Muscle of leg (tissue), 3 donors: ENCODE measurements at regions not wholly inside any gene's neighbourhood (a gene's known extent, or its start where the extent isn't known, plus 50 kb on each side); places are given as distances from the start of the nearest gene placed in this dataset.
A peak's percentile ranks its signal among the peaks of the same experiment; 100 is the strongest.

Experiments used
- DNase-seq: peaks from one replicate; pipeline ENCODE4 v3.0.0; 2013
- H3K27ac ChIP-seq: one replicate; pipeline ENCODE4 v1.5.1; 2013; ENCODE audit warnings: mild to moderate bottlenecking, low read length, control low read depth
- H3K27me3 ChIP-seq: one replicate; pipeline ENCODE4 v1.6.1; 2013; ENCODE audit warnings: low read length; ENCODE audit not compliant: control insufficient read depth, insufficient read depth
- H3K36me3 ChIP-seq: one replicate; pipeline ENCODE4 v1.6.1; 2013; ENCODE audit warnings: low read length; ENCODE audit not compliant: control insufficient read depth, insufficient read depth
- H3K4me1 ChIP-seq: one replicate; pipeline ENCODE4 v1.6.1; 2013; ENCODE audit warnings: low read length; ENCODE audit not compliant: control insufficient read depth, insufficient read depth
- H3K4me3 ChIP-seq: one replicate; pipeline ENCODE4 v1.5.1; 2013; ENCODE audit warnings: low read length, control low read depth
- H3K9me3 ChIP-seq: replicated peaks from 2 replicates; pipeline ENCODE4 v1.6.1; 2013; ENCODE audit warnings: low read depth, low read length; ENCODE audit not compliant: control insufficient read depth
- WGBS: methylation state at CpG from one replicate; pipeline ENCODE4 v1.1.5; 2013; ENCODE audit warnings: missing lambda C conversion rate; ENCODE audit not compliant: insufficient coverage; 5-methylcytosine and 5-hydroxymethylcytosine counted together

DNA sequence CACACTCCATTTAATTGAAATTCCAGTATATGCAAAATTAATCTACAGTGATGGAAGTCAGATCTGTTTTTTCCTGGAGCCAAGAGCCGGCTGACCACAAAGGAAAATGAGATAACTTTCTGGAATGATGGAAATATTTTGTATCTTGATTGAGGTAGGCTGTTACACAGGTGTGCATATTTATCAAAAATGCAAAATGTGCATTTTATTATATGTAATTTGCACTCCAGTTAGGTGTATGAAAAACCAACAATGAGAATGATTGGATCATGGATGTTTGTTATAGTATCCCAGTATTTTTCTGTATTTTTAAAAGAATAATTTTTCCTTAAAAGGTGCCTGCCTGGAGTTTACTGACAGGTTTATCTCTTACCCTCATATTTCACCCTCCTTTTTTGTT is 242.0 kb upstream of the JAG1 start:
- DNase-seq: no peak
- H3K4me1 ChIP-seq: peaks cover 1% of the 10 kb centered on the region
- H3K4me3 ChIP-seq: no peak overlapping the region
- no peaks in the 10 kb centered on the region for H3K36me3 ChIP-seq
- WGBS: no CpG with 5 or more reads among the region's 1 CpG
- H3K9me3 ChIP-seq: no peaks in the 10 kb centered on the region
- H3K27me3 ChIP-seq: no peaks in the 10 kb centered on the region
- no peak overlapping the region for H3K27ac ChIP-seq

DNA sequence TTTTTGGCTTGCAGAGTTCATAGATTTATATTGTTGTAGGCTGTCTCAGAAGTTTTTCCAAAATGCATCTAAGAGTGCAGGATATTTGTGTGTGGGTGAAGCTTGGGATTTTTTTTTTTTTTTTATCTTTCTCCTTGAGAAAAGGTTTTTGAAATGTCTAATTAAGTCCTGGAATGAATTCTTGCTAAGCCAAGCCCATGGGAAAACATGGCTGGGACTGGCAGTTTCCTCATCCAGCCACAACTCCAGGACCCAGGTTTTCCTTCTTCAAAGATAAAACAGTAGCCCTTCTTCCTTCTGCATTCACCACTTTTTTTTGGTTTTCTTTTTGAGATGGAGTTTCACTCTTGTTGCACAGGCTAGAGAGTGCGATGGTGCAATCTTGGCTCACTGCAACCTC is 242.5 kb upstream of the JAG1 start:
- Histone ChIP-seq H3K4me3 (no peak overlapping the region), H3K27me3 (no peaks in the 10 kb centered on the region), H3K36me3 (no peaks in the 10 kb centered on the region), H3K9me3 (no peaks in the 10 kb centered on the region), H3K27ac (no peak overlapping the region), H3K4me1 (no peaks in the 10 kb centered on the region)
- peak; percentile 20 for DNase-seq
- 100% methylated on average over 1 of the region's 1 CpG for WGBS

- WGBS: 100% methylated on average over 2 of the region's 5 CpGs
- no peaks in the 10 kb centered on the region for H3K27me3 ChIP-seq
Measured at GRCh38 chr20:10917826-10918225, 244.0 kb upstream of the JAG1 start.

GRCh38 chr20:10919396-10920140 is 245.8 kb upstream of the JAG1 start:
- H3K4me1 ChIP-seq: peaks cover 6% of the 10 kb centered on the region
- H3K27me3 ChIP-seq: no peaks in the 10 kb centered on the region
- no peak overlapping the region for H3K27ac ChIP-seq
- peak; percentile 19 for DNase-seq
- no peak overlapping the region for H3K4me3 ChIP-seq
- 53% methylated on average over 3 of the region's 6 CpGs for WGBS
- H3K9me3 ChIP-seq: no peaks in the 10 kb centered on the region
- H3K36me3 ChIP-seq: no peaks in the 10 kb centered on the region

More at GRCh38 chr20:10917826-10918225, 244.0 kb upstream of the JAG1 start:
- no peak overlapping the region for H3K27ac ChIP-seq
- no peak overlapping the region for H3K4me3 ChIP-seq
- H3K4me1 ChIP-seq: peaks cover 3% of the 10 kb centered on the region
- no peak for DNase-seq
- H3K9me3 ChIP-seq: no peaks in the 10 kb centered on the region
- no peaks in the 10 kb centered on the region for H3K36me3 ChIP-seq

GRCh38 chr20:10920396-10920795 is 246.6 kb upstream of the JAG1 start:
- no peak for DNase-seq
- 20% methylated on average over 1 of the region's 2 CpGs for WGBS
- no peak overlapping the region for H3K4me3 ChIP-seq
- no peaks in the 10 kb centered on the region for H3K27me3 ChIP-seq
- no peaks in the 10 kb centered on the region for H3K36me3 ChIP-seq
- H3K4me1 ChIP-seq: peaks cover 6% of the 10 kb centered on the region
- H3K27ac ChIP-seq: no peak overlapping the region
- no peaks in the 10 kb centered on the region for H3K9me3 ChIP-seq

- H3K9me3 ChIP-seq: no peaks in the 10 kb centered on the region
- H3K4me1 ChIP-seq: peaks cover 6% of the 10 kb centered on the region
- H3K4me3 ChIP-seq: no peak overlapping the region
- H3K36me3 ChIP-seq: no peaks in the 10 kb centered on the region
- no peaks in the 10 kb centered on the region for H3K27me3 ChIP-seq
- no peak overlapping the region for H3K27ac ChIP-seq
- WGBS: no CpG with 5 or more reads among the region's 2 CpGs
- no peak for DNase-seq
Measured at GRCh38 chr20:10921491-10922010, 247.8 kb upstream of the JAG1 start.

DNA sequence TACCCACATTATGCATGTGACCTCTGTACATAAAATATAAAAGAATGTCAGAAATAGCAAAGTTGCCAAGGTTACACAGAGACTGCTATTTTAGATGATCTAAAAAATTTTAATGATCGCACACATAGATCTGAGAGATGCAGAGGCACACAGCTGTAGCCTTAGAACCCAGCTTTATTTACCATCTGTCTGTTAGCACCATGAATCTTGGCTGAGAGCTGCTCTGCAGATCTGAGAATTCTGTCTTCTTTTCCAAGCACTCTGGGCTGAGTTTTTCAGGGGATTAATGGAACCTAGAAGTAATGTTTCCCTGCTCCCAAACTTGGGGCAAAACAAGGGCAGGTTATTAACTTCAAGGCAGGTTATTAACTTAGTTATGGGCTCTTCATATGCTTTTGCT is 248.7 kb upstream of the JAG1 start:
- Histone ChIP-seq H3K36me3 (no peaks in the 10 kb centered on the region), H3K4me1 (peaks cover 6% of the 10 kb centered on the region), H3K27ac (peak overlapping the region; percentile 37), H3K4me3 (no peak overlapping the region), H3K9me3 (no peaks in the 10 kb centered on the region), H3K27me3 (no peaks in the 10 kb centered on the region)
- 13% methylated on average over 1 of the region's 1 CpG for WGBS
- DNase-seq: peak; percentile 61

- H3K4me1 ChIP-seq: peaks cover 6% of the 10 kb centered on the region
Measured at GRCh38 chr20:10922941-10923340, 249.1 kb upstream of the JAG1 start.

DNA sequence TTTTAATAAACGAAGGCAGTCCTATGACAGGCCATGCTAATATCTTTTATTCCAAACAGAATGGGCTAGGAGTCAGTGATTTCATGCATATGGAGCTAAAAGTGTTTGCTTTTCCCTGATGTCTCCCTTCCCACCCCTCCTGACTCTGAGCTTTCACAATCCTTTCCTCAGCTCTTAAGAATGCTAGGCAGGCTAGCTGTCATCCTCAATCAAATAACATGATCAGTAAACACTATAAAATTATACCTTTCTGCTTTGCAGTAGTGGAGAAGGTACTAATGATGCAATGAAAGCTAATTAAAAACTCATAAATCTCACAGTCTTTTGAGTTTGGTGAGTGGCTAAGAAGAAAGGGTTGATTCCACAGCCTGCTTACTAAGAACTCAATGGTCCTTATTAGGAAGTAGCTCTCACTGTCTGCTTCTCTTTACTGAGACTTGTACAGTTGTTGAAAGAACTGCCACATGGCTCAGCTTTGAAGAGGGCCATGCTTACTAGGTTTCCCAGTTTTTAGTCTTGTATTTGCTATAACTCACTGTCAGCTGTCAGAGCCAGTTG is 250.9 kb upstream of the JAG1 start:
- DNase-seq: no peak
- H3K9me3 ChIP-seq: no peaks in the 10 kb centered on the region
- H3K4me1 ChIP-seq: peaks cover 16% of the 10 kb centered on the region
- no peak overlapping the region for H3K4me3 ChIP-seq
- no peaks in the 10 kb centered on the region for H3K36me3 ChIP-seq
- WGBS: no CpG with 5 or more reads among the region's 1 CpG
- H3K27me3 ChIP-seq: no peaks in the 10 kb centered on the region
- H3K27ac ChIP-seq: no peak overlapping the region

More at GRCh38 chr20:10922941-10923340, 249.1 kb upstream of the JAG1 start:
- Histone ChIP-seq H3K4me3 (no peak overlapping the region), H3K9me3 (no peaks in the 10 kb centered on the region), H3K27ac (peak overlapping the region; percentile 37), H3K27me3 (no peaks in the 10 kb centered on the region), H3K36me3 (no peaks in the 10 kb centered on the region)
- DNase-seq: peak; percentile 86
- no CpG with 5 or more reads among the region's 6 CpGs for WGBS

DNA sequence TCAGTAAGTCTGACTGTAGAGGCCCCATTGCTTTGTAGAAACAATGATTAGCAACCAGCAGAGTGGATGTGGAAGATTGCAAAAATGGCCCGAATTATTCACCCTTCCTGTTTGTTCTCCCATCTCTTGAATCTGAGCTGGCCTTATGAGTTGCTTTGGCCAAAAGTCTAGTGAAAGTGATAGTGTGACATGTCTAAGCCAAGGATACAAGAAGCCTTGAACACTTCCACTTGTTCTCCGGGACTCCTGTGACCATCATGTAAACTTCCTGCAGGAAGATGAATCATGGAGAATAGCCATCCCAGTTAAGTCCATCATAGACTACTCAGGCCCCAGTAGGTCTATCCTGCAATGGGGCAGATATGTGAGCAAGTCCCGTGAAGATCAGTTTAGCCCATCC is 252.0 kb upstream of the JAG1 start:
- H3K4me1 ChIP-seq: peaks cover 16% of the 10 kb centered on the region
- DNase-seq: no peak
- 0% methylated on average over 1 of the region's 3 CpGs for WGBS
- no peak overlapping the region for H3K27ac ChIP-seq
- H3K4me3 ChIP-seq: no peak overlapping the region
- H3K27me3 ChIP-seq: no peaks in the 10 kb centered on the region
- no peaks in the 10 kb centered on the region for H3K9me3 ChIP-seq
- no peaks in the 10 kb centered on the region for H3K36me3 ChIP-seq
